ENCODE measurements at regions not wholly inside any gene's neighbourhood (a gene's known extent, or its start where the extent isn't known, plus 50 kb on each side); places are given as distances from the start of the nearest gene placed in this dataset.

GRCh38 chr11:70891844-70892380 lies 360.5 kb downstream of the SHANK2 start:
- no peaks in the 10 kb centered on the region for H3K36me3 ChIP-seq (ENCODE audit: insufficient read depth, low read length)
- no peak overlapping the region for H3K9ac ChIP-seq (ENCODE audit: low read length)
- H3K27me3 ChIP-seq (ENCODE audit: insufficient read depth, low read depth, low read length), result no peaks in the 10 kb centered on the region
- no peaks in the 10 kb centered on the region for H3K9me2 ChIP-seq (ENCODE audit: insufficient read depth, low read length)
- no peak overlapping the region for H2AFZ ChIP-seq (ENCODE audit: low read depth, low read length)
- H4K20me1 ChIP-seq (ENCODE audit: insufficient read depth), result no peaks in the 10 kb centered on the region
- H3K27ac ChIP-seq (ENCODE audit: low read length), result no peak overlapping the region
- no peak overlapping the region for H3K4me2 ChIP-seq (ENCODE audit: low read length)
- no peak overlapping the region for H3K4me3 ChIP-seq (ENCODE audit: low read length)
- no peaks in the 10 kb centered on the region for H3F3A ChIP-seq (ENCODE audit: insufficient read depth, low read length, poor library complexity, severe bottlenecking)
- no peak for TF ChIP-seq SMC3 (conservative IDR thresholded peaks at IDR 0.05; ENCODE audit: poor library complexity)
- no peak for TF ChIP-seq CTCF (IDR thresholded peaks at IDR 0.05; ENCODE audit: poor library complexity, severe bottlenecking)
- no peak for TF ChIP-seq REST (IDR thresholded peaks at IDR 0.05; ENCODE audit: borderline replicate concordance)
- TF ChIP-seq POLR2AphosphoS5 (IDR thresholded peaks at IDR 0.05), result no peak
- TF ChIP-seq EP300 (conservative IDR thresholded peaks at IDR 0.05; ENCODE audit: poor library complexity, severe bottlenecking), result no peak
- TF ChIP-seq RAD21 (conservative IDR thresholded peaks at IDR 0.05), result no peak
- no peak for TF ChIP-seq TAF1 (IDR thresholded peaks at IDR 0.05; ENCODE audit: low read depth)
- no peak for TF ChIP-seq MXI1 (conservative IDR thresholded peaks at IDR 0.05; ENCODE audit: poor library complexity, severe bottlenecking)
- no peak for TF ChIP-seq EZH2 (IDR thresholded peaks at IDR 0.05; ENCODE audit: borderline replicate concordance, insufficient read depth, low read length, poor library complexity, severe bottlenecking)
- H3K79me2 ChIP-seq (replicated peaks; ENCODE audit: insufficient read depth, low read length), result no peaks in the 10 kb centered on the region
- no peaks in the 10 kb centered on the region for H3K9me3 ChIP-seq (ENCODE audit: low read length)

- Histone ChIP-seq H4K20me1 (ENCODE audit: insufficient read depth) (no peaks in the 10 kb centered on the region), H3K9me3 (ENCODE audit: low read length) (no peaks in the 10 kb centered on the region), H3K36me3 (ENCODE audit: insufficient read depth, low read length) (no peaks in the 10 kb centered on the region), H3K79me2 (replicated peaks; ENCODE audit: insufficient read depth, low read length) (no peaks in the 10 kb centered on the region), H2AFZ (ENCODE audit: low read depth, low read length) (no peak overlapping the region), H3K9me2 (ENCODE audit: insufficient read depth, low read length) (no peaks in the 10 kb centered on the region), H3K9ac (ENCODE audit: low read length) (no peak overlapping the region), H3K4me2 (ENCODE audit: low read length) (no peak overlapping the region), H3F3A (ENCODE audit: insufficient read depth, low read length, poor library complexity, severe bottlenecking) (no peaks in the 10 kb centered on the region), H3K27ac (ENCODE audit: low read length) (no peak overlapping the region), H3K27me3 (ENCODE audit: insufficient read depth, low read depth, low read length) (no peaks in the 10 kb centered on the region), H3K4me3 (ENCODE audit: low read length) (no peak overlapping the region)
- no peak for TF ChIP-seq TAF1 (IDR thresholded peaks at IDR 0.05; ENCODE audit: low read depth)
These were observed 359.5 kb downstream of the SHANK2 start for GRCh38 chr11:70892889-70893288.
